RPMI8226 (cell line): ENCODE measurements at regions not wholly inside any gene's neighbourhood (a gene's known extent, or its start where the extent isn't known, plus 50 kb on each side); places are given as distances from the start of the nearest gene placed in this dataset.
"Not testable (repeated sequence)": the region's sequence is repeated elsewhere in the genome, so short reads cannot be mapped to it uniquely, and the experiment has no call there.

Experiments used
- DNase-seq: peaks from one replicate; pipeline ENCODE4 v3.0.0-alpha.2; 2015

DNA sequence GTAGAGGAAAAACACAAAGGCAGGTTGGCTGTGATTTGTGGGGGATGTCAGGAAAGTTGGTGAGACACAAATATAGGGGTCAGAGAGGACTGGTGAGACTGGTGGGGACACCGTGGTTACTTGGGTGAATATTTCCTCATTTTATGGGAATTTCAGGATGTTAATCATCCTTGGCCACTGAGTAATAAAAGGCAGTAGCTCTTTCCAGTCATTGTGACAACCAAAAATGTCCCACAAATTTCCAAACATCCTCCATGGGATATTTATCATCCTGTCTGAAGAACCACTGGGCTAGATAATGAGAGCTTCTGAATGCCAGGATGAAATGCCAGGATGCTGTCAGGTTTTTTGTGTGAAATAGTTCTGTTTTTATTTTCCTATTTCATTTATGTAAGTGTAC is 374.1 kb downstream of the CD109 start:
- no peak for DNase-seq

GRCh38 chr6:74069089-74069581 is 373.1 kb downstream of the CD109 start:
- no peak for DNase-seq

DNA sequence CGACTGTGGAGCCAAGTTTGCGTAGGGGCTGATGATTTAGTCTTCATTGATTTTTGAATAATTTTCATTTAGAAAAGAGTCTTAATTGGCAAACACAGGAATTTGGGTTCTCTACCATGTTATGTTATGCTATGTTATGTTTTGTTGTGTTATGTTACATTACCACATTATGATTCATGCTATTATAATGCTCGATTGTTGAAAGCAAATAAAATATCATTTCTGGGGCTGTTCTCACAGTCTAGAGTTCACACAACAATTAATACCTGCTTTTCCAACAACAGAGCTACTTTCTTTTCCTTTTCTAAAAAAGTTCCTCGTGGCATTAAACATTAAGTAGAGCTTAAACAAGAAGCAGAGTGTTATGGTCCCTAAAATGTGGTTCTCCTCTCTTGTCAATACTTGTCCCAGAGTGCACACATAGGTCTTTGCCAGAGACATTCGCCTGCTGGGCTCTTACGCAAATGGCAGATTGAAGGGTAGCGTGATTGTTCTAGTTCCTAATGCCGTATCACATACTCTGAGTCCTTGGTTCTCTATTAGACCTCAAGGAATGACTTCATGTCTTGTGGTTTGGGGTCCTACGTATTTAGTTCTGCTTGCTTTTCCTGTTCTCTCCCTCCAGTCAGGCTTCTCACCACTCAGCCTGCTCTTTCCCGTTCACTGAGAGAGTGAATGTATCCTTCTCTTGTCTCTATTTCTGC is 370.3 kb downstream of the CD109 start:
- DNase-seq, result no peak

DNA sequence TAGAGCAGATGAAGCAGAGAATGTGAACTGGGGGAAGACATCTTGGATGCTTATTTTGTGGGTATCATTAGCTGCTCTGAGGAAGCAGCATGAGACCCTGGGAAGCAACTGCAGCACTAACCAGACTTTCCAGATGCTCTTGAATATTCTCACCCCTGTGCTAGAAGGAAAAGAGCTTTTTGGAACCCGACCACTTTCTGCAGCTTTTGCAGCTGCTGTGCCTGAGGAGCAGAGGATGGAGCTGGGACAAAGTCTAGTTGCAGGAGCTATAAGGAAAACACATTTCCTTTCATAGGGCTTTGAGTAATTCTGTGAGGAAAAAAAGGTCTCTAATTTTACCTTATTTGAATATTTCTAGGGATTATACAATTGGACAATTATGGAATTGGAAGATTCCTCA is 369.7 kb downstream of the CD109 start:
- no peak for DNase-seq

GRCh38 chr6:74063391-74063790 is 367.4 kb downstream of the CD109 start:
- DNase-seq, result no peak

DNA sequence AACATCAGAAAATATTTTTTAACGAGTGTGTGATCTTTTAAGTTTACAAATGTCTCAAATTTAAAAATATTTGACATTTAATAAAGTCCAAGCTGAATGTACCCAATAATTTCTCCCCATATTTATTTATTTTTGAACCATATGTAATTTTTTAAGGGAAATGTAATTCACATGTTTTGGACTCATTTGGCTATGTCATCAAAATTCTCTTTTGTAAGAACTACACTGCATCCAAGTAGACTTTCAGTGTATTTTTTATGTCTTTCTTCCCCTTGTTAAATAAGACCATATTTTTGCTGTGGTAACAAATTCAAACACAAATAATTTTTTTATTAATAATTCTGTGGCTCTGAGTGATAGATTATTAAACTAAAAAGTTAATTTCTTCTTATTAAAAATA is 365.2 kb downstream of the CD109 start:
- no peak for DNase-seq

GRCh38 chr6:74060354-74060753 is 364.4 kb downstream of the CD109 start:
- no peak for DNase-seq

- no peak for DNase-seq
Observed at GRCh38 chr6:74058606-74059005, 362.6 kb downstream of the CD109 start.

- no peak for DNase-seq
Observed at GRCh38 chr6:74057326-74057725, 361.3 kb downstream of the CD109 start.

- no peak for DNase-seq
Observed at GRCh38 chr6:74054190-74054589, 358.2 kb downstream of the CD109 start.

DNA sequence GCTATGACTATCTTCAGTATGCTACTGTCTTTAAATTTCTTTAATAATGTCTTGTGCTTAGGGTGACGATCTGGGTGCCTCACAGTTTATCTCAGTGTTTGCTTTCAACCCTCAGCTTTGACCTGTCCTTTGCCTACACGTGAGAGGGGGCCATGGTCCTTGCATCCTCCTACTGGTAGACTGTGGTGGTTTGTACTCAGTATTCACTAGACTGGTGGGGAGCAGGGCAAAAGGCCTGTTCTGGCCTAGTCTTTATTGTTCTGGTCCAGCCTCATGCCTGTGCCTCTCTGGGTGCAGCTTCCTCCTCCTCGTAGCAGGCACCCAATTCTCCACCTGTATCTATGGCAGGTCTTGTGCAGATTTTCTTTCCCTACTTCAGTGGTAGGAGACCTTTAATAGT is 354.9 kb downstream of the CD109 start:
- DNase-seq, result no peak

DNA sequence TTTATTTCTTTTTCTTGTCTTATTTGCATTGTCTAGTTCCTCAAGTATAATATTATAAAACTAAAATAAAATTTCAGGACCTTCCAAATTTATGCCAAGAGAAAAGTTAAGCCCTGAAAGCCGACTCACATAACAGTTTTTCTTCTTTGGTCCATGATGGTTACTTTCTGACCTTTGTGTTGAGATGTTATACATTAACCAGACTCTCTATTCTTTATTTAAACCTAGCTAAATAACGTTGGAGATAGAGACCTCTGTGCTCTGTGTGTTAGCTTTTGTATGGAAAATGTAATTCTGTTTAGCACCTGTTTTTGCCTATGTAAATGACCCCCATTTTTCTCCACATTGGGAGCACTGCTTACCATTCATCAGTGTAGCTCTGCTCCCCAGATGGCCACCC is 352.4 kb downstream of the CD109 start:
- DNase-seq, result no peak

DNA sequence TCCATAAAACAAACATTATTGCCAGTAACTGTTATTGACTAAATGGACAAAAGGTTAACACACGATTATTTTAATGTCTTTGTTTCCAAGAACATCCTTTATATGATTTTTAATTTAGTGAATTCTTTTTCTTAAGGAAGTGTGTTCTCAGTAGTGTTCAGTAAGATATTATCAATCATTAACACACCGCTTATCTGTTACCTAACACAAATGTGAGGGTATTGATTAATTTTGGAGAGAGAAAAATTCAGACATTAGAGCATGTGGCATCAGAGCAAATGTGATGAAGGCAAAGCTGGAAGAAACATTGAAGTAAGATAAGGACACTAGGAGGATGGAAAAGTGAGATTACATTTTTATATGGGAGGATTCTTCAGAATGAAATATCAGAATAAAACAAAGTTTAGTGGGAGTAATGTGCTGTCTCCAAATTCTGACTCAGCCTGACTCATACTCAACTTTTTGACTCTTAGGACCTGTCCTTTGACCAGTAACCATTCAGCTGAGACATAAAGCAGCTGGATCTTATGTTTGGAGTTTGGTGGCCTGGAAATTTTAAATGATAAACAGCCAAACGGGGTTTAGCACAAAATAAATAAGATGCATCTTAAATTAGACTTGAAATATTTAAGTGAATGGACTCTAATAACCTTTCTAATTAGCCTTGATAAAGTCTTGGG is 348.6 kb downstream of the CD109 start:
- no peak for DNase-seq

GRCh38 chr6:74041420-74041819 is 345.4 kb downstream of the CD109 start:
- no peak for DNase-seq

DNA sequence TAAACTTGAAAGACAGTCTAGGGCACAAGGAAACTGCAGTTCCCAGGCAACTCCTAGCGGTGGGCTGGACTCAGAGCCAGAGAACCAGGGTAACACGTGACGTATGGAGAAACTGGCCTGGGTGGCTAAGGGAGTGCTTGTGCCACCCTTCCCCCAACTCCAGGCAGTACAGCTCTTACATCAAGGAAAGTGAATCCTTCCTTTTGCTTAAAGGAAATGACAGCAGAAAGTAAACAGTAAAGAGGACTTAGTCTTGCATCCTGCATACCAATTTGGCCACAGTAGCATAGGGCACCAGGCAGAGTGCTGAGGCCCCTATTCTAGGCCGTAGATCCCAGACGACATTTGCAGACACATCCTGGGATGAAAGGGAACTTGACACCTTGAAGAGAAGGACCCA is 322.8 kb downstream of the CD109 start:
- no peak for DNase-seq

- no peak for DNase-seq
Observed at GRCh38 chr6:74015427-74015826, 319.4 kb downstream of the CD109 start.

DNA sequence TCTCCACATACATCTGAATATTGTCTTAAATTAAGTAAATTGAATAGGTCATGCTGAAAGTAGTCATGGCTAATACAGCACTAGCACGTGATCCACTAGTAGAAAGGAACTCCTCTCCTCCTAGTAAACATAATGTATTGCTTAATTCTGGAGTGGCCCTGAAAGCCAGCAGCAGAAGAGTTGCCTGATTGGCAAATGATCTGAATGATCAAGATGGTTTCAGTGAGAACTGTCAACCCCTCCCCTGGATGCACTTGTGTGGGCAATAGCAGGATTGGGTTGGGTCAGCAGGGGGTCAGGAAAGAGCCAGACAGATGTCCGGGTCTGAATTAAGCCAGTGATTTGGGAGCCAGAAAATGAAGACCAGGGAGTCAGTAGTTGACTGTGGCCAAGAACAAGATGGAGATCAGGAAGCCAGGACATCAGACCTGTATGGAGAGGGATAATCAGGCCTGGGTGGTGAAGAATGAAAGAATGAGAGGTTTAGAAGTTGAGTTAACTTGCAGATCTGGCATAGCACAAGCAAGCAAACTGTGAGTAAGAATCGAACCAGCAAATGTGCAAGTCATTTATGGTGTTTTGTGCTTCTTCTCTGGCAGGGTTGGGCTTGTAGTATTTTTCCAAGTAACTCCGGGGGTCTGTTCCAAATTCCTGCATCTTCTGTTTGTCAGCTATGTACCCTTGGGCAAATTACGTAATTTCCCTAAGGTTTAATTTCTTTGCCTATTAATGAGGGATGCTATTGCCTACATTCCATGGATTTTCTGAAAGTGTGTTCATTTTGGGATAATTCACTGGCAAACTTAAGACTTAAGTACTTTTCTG is 304.9 kb downstream of the CD109 start:
- no peak for DNase-seq

- DNase-seq, result not testable (repeated sequence)
Observed at GRCh38 chr6:73990609-73991238, 294.7 kb downstream of the CD109 start.

GRCh38 chr6:73989428-73989827 is 293.4 kb downstream of the CD109 start:
- no peak for DNase-seq

DNA sequence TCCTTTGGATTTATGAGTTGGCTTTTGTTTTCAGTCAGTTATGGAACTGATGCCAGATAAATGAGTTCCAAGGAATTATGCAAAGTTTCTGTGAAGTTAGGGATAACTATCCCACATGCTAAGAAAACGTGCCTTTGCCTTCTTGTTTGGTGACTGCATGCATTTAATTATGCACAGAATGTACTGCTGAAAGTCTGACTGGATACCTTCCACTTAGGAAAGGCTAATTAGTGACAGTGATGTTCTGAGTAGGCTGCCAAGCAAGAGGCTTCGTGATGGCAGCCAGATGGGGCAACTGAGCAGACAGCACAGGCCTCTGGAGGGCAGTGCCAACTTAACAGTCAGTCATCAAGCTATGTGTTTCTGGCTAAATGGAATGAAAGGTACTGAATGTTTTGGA is 289.9 kb downstream of the CD109 start:
- DNase-seq, result peak; percentile 29

DNA sequence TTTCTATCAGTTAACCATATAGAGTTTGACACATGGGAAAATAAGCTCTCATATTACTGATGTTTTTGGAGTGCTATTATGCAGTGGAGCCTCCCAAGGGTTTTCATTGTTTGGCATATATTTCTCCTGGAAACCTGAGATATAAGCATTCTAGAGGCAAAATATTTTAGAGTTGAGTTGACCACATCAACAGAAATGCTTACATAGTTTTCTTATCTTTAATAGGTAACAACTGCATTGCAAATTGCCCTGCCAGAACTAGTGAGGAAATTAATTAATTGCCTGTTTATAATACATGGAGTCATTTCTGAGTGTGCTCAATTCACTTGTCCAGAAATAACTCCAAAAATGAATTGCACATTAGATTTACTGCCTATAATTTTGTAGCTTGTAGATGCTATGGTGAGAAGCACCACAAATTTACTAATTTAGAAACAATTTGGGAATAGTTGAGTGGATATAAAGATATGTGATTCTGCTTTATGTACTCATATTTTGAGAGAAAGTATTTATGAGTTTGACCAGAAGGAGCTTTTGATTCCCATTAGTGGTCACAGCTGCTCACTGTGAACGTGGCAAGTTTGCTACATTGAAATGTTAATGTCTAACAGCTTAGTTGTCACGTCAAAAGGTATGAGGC is 288.7 kb downstream of the CD109 start:
- no peak for DNase-seq

- no peak for DNase-seq
Observed at GRCh38 chr6:73983367-73983766, 287.4 kb downstream of the CD109 start.

GRCh38 chr6:73980096-73980495 is 284.1 kb downstream of the CD109 start:
- no peak for DNase-seq
